K562 (cell line): ENCODE measurements at regions not wholly inside any gene's neighbourhood (a gene's known extent, or its start where the extent isn't known, plus 50 kb on each side); places are given as distances from the start of the nearest gene placed in this dataset.

Source experiments
- ATAC-seq: fragments of 200-7000 bp; cut with Tn5 transposase; 3 replicates; pipeline ENCODE4 v1.9.1; 2020; ENCODE audit warnings: moderate library complexity
- BruUV-seq: library from RNA; stranded (reverse); fragments of 400-500 nt; replicated peaks from 2 replicates; lab custom pipeline; 2021; lab: Mats Ljungman, UMichigan
- CTCF ChIA-PET: fragments of 300-600 bp; formaldehyde crosslinking; extraction: SDS; loops from one replicate; lab custom pipeline; 2021; ENCODE audit warnings: low intra/inter-chr PET ratio; lab: Yijun Ruan, JAX
- POLR2A ChIA-PET: fragments of 300-600, 350-650 bp; sonication (Branson Sonifier 250); formaldehyde crosslinking; extraction: SDS; loops from one replicate; lab custom pipeline; 2021; ENCODE audit warnings: antibody characterized with exemption, inconsistent platforms; lab: Yijun Ruan, JAX
- DNase-seq, 4 experiments: peaks; one replicate each; pipeline versions ENCODE4 v3.0.0 to v3.0.0-alpha.2; 2011 to 2018; ENCODE audit warnings: low spot score in 3 of 4, mixed read lengths in 3 of 4; ENCODE audit errors: extremely low read depth in 1 of 4
- FAIRE-seq: peaks from 2 replicates; lab custom pipeline; 2011; peaks lifted over from hg19 to GRCh38; lab: Jason Lieb, UNC
- H2AFZ ChIP-seq: 2 replicates; pipeline ENCODE4 v1.6.0; 2011; ENCODE audit warnings: low read depth, low read length, control low read depth, inconsistent platforms
- H3K27ac ChIP-seq: fragments of 200-600 bp; 3 replicates; pipeline ENCODE4 v1.8.0; 2011; ENCODE audit warnings: low read depth, mild to moderate bottlenecking, control low read depth, inconsistent platforms, low read length, moderate library complexity, mixed read lengths; ENCODE audit errors: extremely low read depth
- H3K27me3 ChIP-seq, 2 experiments: fragments of 300-600 bp in 1 of 2; 2 replicates in 1 of 2; 3 replicates in 1 of 2; pipeline versions ENCODE4 v1.6.0 to v1.8.0; 2011; ENCODE audit warnings: inconsistent platforms in 2 of 2, low read length in 2 of 2, mild to moderate bottlenecking in 1 of 2, mixed read lengths in 1 of 2, moderate library complexity in 1 of 2; ENCODE audit not compliant: control insufficient read depth in 2 of 2, insufficient read depth in 2 of 2
- H3K36me3 ChIP-seq: fragments of 300-600 bp; 3 replicates; pipeline ENCODE4 v1.8.0; 2011; ENCODE audit warnings: mild to moderate bottlenecking, low read length, inconsistent platforms; ENCODE audit not compliant: control insufficient read depth, insufficient read depth
- H3K4me1 ChIP-seq, 2 experiments: fragments of 200-600 bp in 1 of 2; replicated peaks in 1 of 2; 2 replicates in 1 of 2; 3 replicates in 1 of 2; pipeline versions ENCODE4 v1.5.1 to v1.8.0; 2011; ENCODE audit warnings: inconsistent platforms in 2 of 2, low read length in 2 of 2, mild to moderate bottlenecking in 1 of 2, mixed read lengths in 1 of 2, moderate library complexity in 1 of 2; ENCODE audit not compliant: control insufficient read depth in 2 of 2, insufficient read depth in 2 of 2
- H3K4me2 ChIP-seq: 2 replicates; pipeline ENCODE4 v1.6.1; 2011; ENCODE audit warnings: low read length, control low read depth, inconsistent platforms, mixed read lengths; ENCODE audit not compliant: insufficient read depth
- H3K4me3 ChIP-seq: fragments of 200-600 bp; sonication (generic), shearing (Covaris generic); 2 replicates; pipeline ENCODE4 v1.5.1; 2016; ENCODE audit warnings: control low read depth, inconsistent platforms
- H3K79me2 ChIP-seq: fragments of 200-600 bp; 3 replicates; pipeline ENCODE4 v1.8.0; 2011; ENCODE audit warnings: low read length, inconsistent platforms; ENCODE audit not compliant: control insufficient read depth, insufficient read depth
- H3K9ac ChIP-seq, 2 experiments: 2 replicates each; pipeline versions ENCODE4 v1.6.0 to v1.6.1; 2011; ENCODE audit warnings: low read depth in 2 of 2, low read length in 2 of 2, control low read depth in 1 of 2, inconsistent platforms in 1 of 2, mild to moderate bottlenecking in 1 of 2, mixed read lengths in 1 of 2; ENCODE audit not compliant: insufficient read depth in 1 of 2
- H3K9me1 ChIP-seq: one replicate; pipeline ENCODE4 v1.6.0; 2011; ENCODE audit warnings: inconsistent platforms, mild to moderate bottlenecking, low read length, moderate library complexity; ENCODE audit not compliant: control insufficient read depth, insufficient read depth
- H3K9me3 ChIP-seq: replicated peaks from 2 replicates; pipeline ENCODE4 v1.5.1; 2011; ENCODE audit warnings: low read depth, low read length, inconsistent platforms; ENCODE audit not compliant: control insufficient read depth, insufficient read depth
- H4K20me1 ChIP-seq: replicated peaks from 2 replicates; pipeline ENCODE4 v1.6.1; 2011; ENCODE audit warnings: low read length, inconsistent platforms, mixed read lengths; ENCODE audit not compliant: control insufficient read depth, insufficient read depth
- ATF1 ChIP-seq, 2 experiments: fragments of 450-650 bp in 1 of 2; IDR thresholded peaks; 2 replicates each; pipeline ENCODE4 v1.6.1; 2016; ENCODE audit warnings: missing compliant biosample characterization in 1 of 2, missing genetic modification characterization in 1 of 2
- CTBP1 ChIP-seq: fragments of 450-650 bp; IDR thresholded peaks from 2 replicates; pipeline ENCODE4 v1.6.1; 2016; ENCODE audit warnings: borderline replicate concordance
- EHMT2 ChIP-seq: fragments of 450-650 bp; IDR thresholded peaks from 2 replicates; pipeline ENCODE4 v1.6.1; 2018; ENCODE audit warnings: antibody characterized with exemption
- FOSL1 ChIP-seq: fragments of 200-800 bp; sonication (Bioruptor generic); conservative IDR thresholded peaks from 2 replicates; pipeline ENCODE4 v1.6.1; 2016; ENCODE audit warnings: missing genetic modification characterization, missing compliant biosample characterization
- MGA ChIP-seq: fragments of 450-650 bp; IDR thresholded peaks from 2 replicates; pipeline ENCODE4 v1.6.1; 2016; ENCODE audit warnings: mild to moderate bottlenecking, moderate library complexity
- SP1 ChIP-seq: sonication (generic); formaldehyde crosslinking; IDR thresholded peaks from 2 replicates; pipeline ENCODE4 v1.8.1; 2022; ENCODE audit warnings: mild to moderate bottlenecking, missing genetic modification reagents
- TBP ChIP-seq: optimal IDR thresholded peaks from 2 replicates; pipeline ENCODE3; 2011; ENCODE audit warnings: low read depth, low read length, improper control_type of control experiment
- YY1 ChIP-seq, 3 experiments: IDR thresholded peaks; 2 replicates each; pipeline ENCODE4 v1.6.1; 2011; ENCODE audit warnings: low read length in 2 of 3, mild to moderate bottlenecking in 2 of 3, moderate library complexity in 2 of 3, borderline replicate concordance in 1 of 3, control low read depth in 1 of 3, low read depth in 1 of 3; ENCODE audit not compliant: insufficient read depth in 3 of 3, insufficient replicate concordance in 2 of 3, control insufficient read depth in 1 of 3, insufficient read length in 1 of 3; ENCODE audit errors: extremely low read depth in 1 of 3
- WGBS: fragments of 100-300 bp; shearing (Covaris generic); methylation state at CpG from one replicate; pipeline ENCODE4 v1.1.6; 2016; ENCODE audit warnings: low coverage, mixed read lengths; ENCODE audit not compliant: insufficient coverage; ENCODE audit errors: missing lambda C conversion rate; 5-methylcytosine and 5-hydroxymethylcytosine counted together
- in situ Hi-C: fragments of 300-500 bp; cut with MboI; formaldehyde crosslinking; loops from 4 replicates; pipeline ENCODE4 v1.15.0; 2018; ENCODE audit warnings: inconsistent platforms, mixed read lengths
- intact Hi-C: fragments of 100-400 bp; cut with micrococcal nuclease; formaldehyde crosslinking; loops from 2 replicates; pipeline ENCODE4 v1.14.2; 2022

- ChIA-PET CTCF (no interaction called here), POLR2A (no interaction called here)
- no peak for FAIRE-seq
- in situ Hi-C loops (no loop called here), intact Hi-C loops (no loop called here)
- Histone ChIP-seq H3K36me3 (no peaks in the 10 kb centered on the region), H4K20me1 (no peaks in the 10 kb centered on the region), H3K4me2 (no peak overlapping the region), H3K4me3 (no peak overlapping the region), H2AFZ (peak overlapping the region; percentile 78), H3K4me1 (peaks cover 0 to 9% of the 10 kb centered on the region in 2 experiments; a peak in 1 of 5 replicates), H3K27ac (peak overlapping the region; percentile 55; the same call in 1 of the 3 replicates), H3K27me3 (no peaks in the 10 kb centered on the region), H3K9me1 (no peaks in the 10 kb centered on the region), H3K79me2 (no peaks in the 10 kb centered on the region), H3K9me3 (no peaks in the 10 kb centered on the region), H3K9ac (no peak overlapping the region)
- TF ChIP-seq CTBP1 = no peak
- TF ChIP-seq YY1 (IDR thresholded peaks at IDR 0.05; ENCODE audit: borderline replicate concordance in 1 of 3, control insufficient read depth in 1 of 3, extremely low read depth in 1 of 3, insufficient read depth in 3 of 3, insufficient read length in 1 of 3, insufficient replicate concordance in 2 of 3, low read depth in 1 of 3, low read length in 2 of 3) = peak in 1 of 3 experiments; percentile 41
- peak; percentile 32; the same call in 1 of the 2 replicates for TF ChIP-seq MGA
- TF ChIP-seq TBP = peak; percentile 32
- no peak for TF ChIP-seq SP1 (CRISPR knock-in tag)
- TF ChIP-seq EHMT2 = peak; percentile 29; the same call in 1 of the 2 replicates
- TF ChIP-seq ATF1 (CRISPR knock-in tag; IDR thresholded peaks at IDR 0.05) = no peak
- 0 out of 2 replicates have a peak, but pooled peaks have one; percentile 12 for TF ChIP-seq ATF1 (tag; IDR thresholded peaks at IDR 0.05)
- TF ChIP-seq FOSL1 = 0 out of 2 replicates have a peak, but pooled peaks have one; percentile 31
- DNase-seq = peak in 2 of 4 experiments; percentile 24 to 64
- peak; percentile 62 for ATAC-seq
- no TSS peak for BruUV-seq
- 3% methylated on average over 3 of the region's 3 CpGs for WGBS
These were observed 683.0 kb downstream of the DSC3 start for GRCh38 chr18:30359521-30359920.
